CD1c-positive myeloid dendritic cell (primary cell): ENCODE measurements at regions not wholly inside any gene's neighbourhood (a gene's known extent, or its start where the extent isn't known, plus 50 kb on each side); places are given as distances from the start of the nearest gene placed in this dataset.

Experiments used
- DNase-seq: peaks from one replicate; pipeline ENCODE4 v3.0.0-alpha.2; 2016; ENCODE audit errors: extremely low spot score

- DNase-seq: no peak
Observed at GRCh38 chr5:158120760-158121159, 261.8 kb upstream of the CLINT1 start.

DNA sequence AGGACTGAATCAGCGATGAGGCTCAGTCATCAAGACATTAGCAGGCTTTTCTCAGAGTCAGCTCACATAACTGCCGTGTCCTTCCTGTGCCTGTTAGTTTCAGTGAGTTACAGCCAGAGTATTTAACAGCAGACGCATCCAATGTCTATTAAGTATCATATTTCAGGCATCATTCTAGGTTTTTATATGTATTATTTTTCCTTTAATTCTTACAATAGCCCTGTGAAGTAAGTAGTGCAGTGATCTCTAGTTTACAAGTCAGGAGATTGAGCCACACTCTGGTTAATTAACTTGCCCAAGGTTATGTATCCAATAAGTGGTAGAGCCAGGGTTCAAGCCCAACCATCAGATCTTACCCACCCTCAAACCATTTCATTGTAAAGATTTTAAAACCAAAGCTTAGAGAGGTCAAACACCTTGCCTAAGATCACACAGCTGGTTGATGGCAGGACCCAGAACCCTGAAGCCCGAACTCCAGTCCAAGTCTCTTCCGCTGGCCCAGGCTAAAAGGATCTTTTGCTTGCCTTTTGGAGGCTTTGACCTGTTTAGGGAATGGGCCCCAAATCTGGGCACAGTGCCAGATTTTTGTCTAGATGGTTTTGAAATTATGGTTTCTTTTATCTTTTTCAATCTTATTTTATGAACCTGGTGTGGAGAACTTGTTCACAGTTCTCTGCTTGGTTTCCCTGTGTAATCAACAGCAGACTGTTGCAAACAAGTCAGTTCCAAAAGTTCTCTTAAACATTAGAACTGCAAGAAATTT lies 261.2 kb upstream of the CLINT1 start:
- no peak for DNase-seq

GRCh38 chr5:158117467-158118160 lies 258.7 kb upstream of the CLINT1 start:
- DNase-seq: no peak

DNA sequence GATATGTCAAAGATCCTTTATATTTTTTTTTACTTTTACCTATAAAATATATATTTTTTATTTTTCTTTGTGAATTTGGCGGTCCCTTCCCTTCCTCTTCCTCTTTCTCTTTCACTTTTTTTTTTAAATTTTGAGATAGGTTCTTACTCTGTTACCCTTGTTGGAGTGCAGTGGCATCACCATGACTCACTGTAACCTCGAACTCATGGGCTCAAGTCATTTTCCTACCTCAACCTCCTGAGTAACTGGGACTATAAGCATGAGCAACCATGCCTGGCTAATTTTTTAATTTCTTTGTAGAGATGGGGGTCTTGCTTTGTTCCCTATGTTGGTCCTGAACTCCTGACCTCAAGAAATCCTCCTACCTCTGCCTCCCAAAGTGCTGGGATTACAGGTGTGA lies 258.0 kb upstream of the CLINT1 start:
- DNase-seq: no peak

DNA sequence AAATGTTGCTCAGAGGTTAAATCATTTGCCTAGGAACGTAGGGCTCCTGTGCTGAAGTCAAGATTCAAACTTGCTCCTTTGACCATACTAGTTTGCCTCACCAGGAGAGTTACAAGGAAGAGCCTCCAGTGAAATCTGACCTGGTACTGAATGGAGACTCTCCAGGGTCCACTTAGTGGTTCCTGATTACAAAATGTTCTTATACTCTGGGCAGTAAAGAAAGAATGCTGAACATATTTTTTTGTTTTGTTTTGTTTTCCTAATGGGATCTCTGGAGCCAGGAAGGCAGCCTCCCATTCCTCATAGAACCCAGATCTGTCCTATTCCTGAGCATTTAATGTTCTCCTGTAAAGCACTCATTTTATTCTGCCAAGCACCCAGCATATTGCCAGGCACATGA lies 256.5 kb upstream of the CLINT1 start:
- no peak for DNase-seq

- no peak for DNase-seq
Observed at GRCh38 chr5:158108177-158108576, 249.2 kb upstream of the CLINT1 start.

DNA sequence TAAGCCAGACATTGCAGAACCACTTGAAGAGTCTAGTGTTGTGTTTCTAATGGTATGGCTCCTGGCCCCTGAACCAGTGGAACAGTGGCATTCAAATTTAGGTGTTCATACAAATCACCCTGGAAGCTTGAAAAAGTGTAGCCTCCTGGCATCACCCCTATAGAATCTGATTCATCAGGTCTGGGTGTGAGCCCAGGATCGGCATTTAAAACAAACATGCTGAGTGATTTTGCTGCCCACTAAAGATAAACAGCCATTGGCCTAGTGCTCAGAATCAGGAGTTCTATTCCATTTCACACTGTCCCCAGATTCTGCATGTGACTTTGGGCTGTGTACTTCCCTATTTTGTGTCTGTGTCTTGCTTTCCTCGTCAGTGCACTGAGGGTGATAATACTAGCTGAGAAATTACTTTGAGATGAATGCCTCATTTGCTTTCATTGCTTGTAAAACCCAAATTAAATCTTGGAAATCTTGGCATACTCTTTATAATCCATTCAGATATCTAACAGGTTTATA lies 241.5 kb upstream of the CLINT1 start:
- DNase-seq: peak; percentile 2

- no peak for DNase-seq
Observed at GRCh38 chr5:158099571-158100105, 240.7 kb upstream of the CLINT1 start.

- no peak for DNase-seq
Observed at GRCh38 chr5:158096835-158097234, 237.9 kb upstream of the CLINT1 start.

DNA sequence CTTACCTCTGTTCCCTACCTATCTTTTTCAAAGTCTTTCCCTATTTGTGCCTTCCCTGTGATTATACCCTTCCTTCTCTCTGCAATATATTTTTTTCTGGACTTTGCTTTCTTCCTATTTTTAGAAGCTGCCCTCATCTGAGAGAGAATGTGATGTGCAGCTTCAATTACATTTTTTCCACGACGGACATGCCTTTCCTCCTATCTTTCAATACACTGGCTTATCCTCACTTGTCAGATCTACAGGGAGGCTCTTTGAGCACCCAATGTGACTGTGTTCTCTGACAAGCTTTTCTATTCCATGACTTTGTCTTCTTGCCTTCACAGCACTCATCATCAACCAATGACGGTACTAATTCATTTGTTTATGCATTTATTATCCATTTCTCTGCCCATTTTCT lies 227.9 kb upstream of the CLINT1 start:
- no peak for DNase-seq

GRCh38 chr5:158084292-158084691 lies 225.3 kb upstream of the CLINT1 start:
- no peak for DNase-seq

DNA sequence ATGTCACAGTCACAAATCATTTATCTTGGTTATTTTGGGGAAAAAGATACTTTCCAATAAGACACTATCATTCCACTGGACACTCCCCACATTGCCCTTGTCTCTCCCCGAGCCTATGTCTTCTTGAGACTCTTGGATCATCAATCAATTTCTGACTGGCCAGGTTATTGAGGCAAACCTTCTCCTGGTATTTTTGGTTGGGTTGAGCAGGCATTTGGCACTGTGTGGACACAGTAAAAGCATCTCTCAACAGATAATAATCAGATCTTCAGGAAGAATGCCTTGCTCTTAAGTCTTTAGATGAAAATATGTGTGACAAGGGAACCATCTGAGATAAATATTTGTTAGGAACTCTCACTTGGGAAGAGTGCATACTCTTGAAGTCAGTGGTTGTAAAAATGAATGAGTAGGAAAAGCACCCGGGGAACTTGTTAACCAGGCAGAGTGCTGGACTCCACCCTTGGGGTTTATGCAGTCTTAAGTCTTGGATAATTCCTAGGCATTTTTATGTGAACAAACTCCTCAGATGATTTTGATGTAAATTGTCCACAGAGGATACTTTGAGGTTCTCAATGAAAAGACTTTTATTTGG lies 223.8 kb upstream of the CLINT1 start:
- no peak for DNase-seq

DNA sequence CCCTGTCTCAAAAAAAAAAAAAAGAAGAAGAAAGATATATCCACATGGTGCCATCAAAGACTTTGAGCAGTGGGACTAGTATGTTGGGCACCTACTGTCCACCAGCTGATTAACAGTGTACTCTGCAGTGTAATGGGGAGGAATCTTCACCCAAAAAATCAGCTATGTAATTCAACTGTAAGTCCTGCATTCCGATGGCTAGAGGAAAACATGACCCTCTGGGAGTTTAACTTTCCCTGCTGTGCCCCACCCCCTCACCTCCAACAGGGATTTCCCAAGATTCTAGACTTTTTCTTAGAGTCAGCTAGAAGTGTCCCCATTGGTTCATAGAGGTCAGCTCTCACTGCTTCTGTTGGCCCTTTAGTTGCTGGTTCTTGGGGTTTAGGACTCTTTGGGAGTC lies 221.2 kb upstream of the CLINT1 start:
- no peak for DNase-seq

- DNase-seq: no peak
Observed at GRCh38 chr5:158079097-158079496, 220.2 kb upstream of the CLINT1 start.

DNA sequence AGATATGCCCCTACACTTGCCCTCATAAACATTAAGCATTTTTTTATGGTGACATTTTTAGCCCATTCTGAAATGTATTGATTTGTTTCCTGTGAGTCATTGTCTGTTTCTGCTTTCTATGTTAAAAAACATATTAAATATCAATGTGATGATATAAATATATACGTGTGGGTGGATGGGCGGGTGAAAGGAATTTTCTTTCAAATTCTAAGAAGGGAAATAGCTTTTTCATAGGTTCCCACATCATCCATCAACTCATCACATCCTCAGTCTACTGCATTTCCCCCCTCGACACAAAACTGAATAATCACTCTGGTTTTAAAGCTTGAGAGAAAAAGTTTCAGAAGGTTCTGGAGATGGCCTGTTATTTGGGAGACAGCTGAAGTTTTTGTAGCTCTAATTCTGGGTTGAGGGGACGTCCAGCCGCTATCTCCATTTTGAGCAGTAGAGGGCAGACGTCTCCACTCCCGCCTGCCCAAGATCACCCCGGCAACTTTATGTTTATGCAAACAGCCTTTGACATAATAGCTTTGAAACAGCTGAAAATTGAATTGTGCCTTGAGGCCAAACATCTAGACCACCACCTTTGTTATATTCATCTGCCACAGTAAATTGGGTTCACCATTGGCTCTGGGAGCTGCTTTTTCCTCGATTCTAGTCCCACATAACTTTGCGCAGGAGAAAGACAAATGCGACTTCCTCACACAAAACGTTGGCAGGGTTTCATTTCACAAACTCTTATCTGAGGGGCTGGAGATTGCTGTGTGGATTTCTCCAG lies 216.2 kb upstream of the CLINT1 start:
- DNase-seq: peak; percentile 42

- DNase-seq: no peak
Observed at GRCh38 chr5:158074597-158074991, 215.6 kb upstream of the CLINT1 start.

GRCh38 chr5:158070859-158071258 lies 211.9 kb upstream of the CLINT1 start:
- DNase-seq: no peak

GRCh38 chr5:158069838-158070237 lies 210.9 kb upstream of the CLINT1 start:
- no peak for DNase-seq

DNA sequence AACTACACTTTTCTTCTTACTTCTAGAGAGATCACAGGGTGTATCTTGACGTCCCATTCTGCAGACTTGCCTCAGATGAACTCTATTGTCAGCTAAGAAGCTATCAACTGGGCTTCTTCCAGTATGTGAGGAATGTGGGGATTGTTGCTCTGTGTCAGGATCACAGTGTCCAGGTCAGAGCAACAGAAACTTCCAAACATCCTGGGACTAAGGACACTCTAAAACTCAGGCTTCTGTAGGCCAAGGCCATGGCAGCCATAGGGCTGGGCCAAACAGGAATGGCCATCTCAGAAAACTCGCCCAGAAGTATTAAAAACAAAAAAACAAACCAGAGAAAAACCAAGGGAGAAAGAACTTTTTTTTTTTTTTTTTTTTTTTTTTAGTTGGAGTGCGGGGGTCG lies 210.0 kb upstream of the CLINT1 start:
- no peak for DNase-seq

- no peak for DNase-seq
Observed at GRCh38 chr5:158066076-158066475, 207.1 kb upstream of the CLINT1 start.

- no peak for DNase-seq
Observed at GRCh38 chr5:158064334-158065123, 205.6 kb upstream of the CLINT1 start.
